Keratinocyte (primary cell): ENCODE measurements at regions not wholly inside any gene's neighbourhood (a gene's known extent, or its start where the extent isn't known, plus 50 kb on each side); places are given as distances from the start of the nearest gene placed in this dataset.
"Not testable (repeated sequence)": the region's sequence is repeated elsewhere in the genome, so short reads cannot be mapped to it uniquely, and the experiment has no call there.

Source experiments
- DNase-seq: peaks from one replicate; pipeline ENCODE4 v3.0.0-alpha.2; 2011; ENCODE audit warnings: low read depth, missing footprints, low spot score
- FAIRE-seq: peaks from 2 replicates; lab custom pipeline; 2011; peaks lifted over from hg19 to GRCh38; lab: Jason Lieb, UNC
- H2AFZ ChIP-seq: 2 replicates; pipeline ENCODE4 v1.6.0; 2012; ENCODE audit warnings: low read length, control low read depth, inconsistent platforms; ENCODE audit not compliant: control insufficient read depth
- H3K27ac ChIP-seq: 2 replicates; pipeline ENCODE4 v1.5.1; 2011; ENCODE audit warnings: low read length; ENCODE audit not compliant: control insufficient read depth, insufficient read depth
- H3K27me3 ChIP-seq: 3 replicates; pipeline ENCODE4 v1.6.0; 2011; ENCODE audit warnings: low read length; ENCODE audit not compliant: control insufficient read depth, insufficient read depth; ENCODE audit errors: extremely low read depth
- H3K36me3 ChIP-seq, 2 experiments: 2 replicates in 1 of 2; 3 replicates in 1 of 2; pipeline ENCODE4 v1.5.1; 2011; ENCODE audit warnings: low read length in 2 of 2, mild to moderate bottlenecking in 1 of 2; ENCODE audit not compliant: control insufficient read depth in 2 of 2, insufficient read depth in 2 of 2; ENCODE audit errors: extremely low read depth in 1 of 2
- H3K4me1 ChIP-seq: 3 replicates; pipeline ENCODE4 v1.5.1; 2011; ENCODE audit warnings: low read length; ENCODE audit not compliant: control insufficient read depth, insufficient read depth; ENCODE audit errors: extremely low read depth
- H3K4me2 ChIP-seq: 3 replicates; pipeline ENCODE4 v1.6.0; 2011; ENCODE audit warnings: low read depth, low read length; ENCODE audit not compliant: control insufficient read depth, insufficient read depth; ENCODE audit errors: extremely low read depth
- H3K4me3 ChIP-seq, 3 experiments: fragments of 200-600 bp in 1 of 3; sonication (generic) in 1 of 3; 2 replicates in 2 of 3; 3 replicates in 1 of 3; pipeline ENCODE4 v1.5.1; 2011 to 2016; ENCODE audit warnings: low read length in 3 of 3, mild to moderate bottlenecking in 3 of 3, control low read depth in 2 of 3, inconsistent platforms in 1 of 3, low read depth in 1 of 3, mixed read lengths in 1 of 3, mixed run types in 1 of 3, moderate library complexity in 1 of 3; ENCODE audit not compliant: control insufficient read depth in 2 of 3, insufficient read depth in 2 of 3; ENCODE audit errors: extremely low read depth in 1 of 3
- H3K79me2 ChIP-seq: 2 replicates; pipeline ENCODE4 v1.6.0; 2012; ENCODE audit warnings: low read length; ENCODE audit not compliant: control insufficient read depth, insufficient read depth
- H3K9ac ChIP-seq: 3 replicates; pipeline ENCODE4 v1.6.0; 2011; ENCODE audit warnings: low read length; ENCODE audit not compliant: control insufficient read depth, insufficient read depth; ENCODE audit errors: extremely low read depth
- H3K9me1 ChIP-seq: 3 replicates; pipeline ENCODE4 v1.6.0; 2011; ENCODE audit warnings: low read length; ENCODE audit not compliant: control insufficient read depth, insufficient read depth; ENCODE audit errors: extremely low read depth
- H3K9me3 ChIP-seq: 2 replicates; pipeline ENCODE4 v1.5.1; 2012; ENCODE audit warnings: low read depth, low read length; ENCODE audit not compliant: control insufficient read depth
- H4K20me1 ChIP-seq: 3 replicates; pipeline ENCODE4 v1.6.0; 2011; ENCODE audit warnings: low read length; ENCODE audit not compliant: control insufficient read depth, insufficient read depth; ENCODE audit errors: extremely low read depth
- dilution Hi-C: fragments of 300-500 bp; cut with MboI; formaldehyde crosslinking; loops from one replicate; pipeline ENCODE4 v1.7.0; 2020; ENCODE audit warnings: low sequenced_read_pairs; ENCODE audit not compliant: extremely low pct_ligation_motif_present

DNA sequence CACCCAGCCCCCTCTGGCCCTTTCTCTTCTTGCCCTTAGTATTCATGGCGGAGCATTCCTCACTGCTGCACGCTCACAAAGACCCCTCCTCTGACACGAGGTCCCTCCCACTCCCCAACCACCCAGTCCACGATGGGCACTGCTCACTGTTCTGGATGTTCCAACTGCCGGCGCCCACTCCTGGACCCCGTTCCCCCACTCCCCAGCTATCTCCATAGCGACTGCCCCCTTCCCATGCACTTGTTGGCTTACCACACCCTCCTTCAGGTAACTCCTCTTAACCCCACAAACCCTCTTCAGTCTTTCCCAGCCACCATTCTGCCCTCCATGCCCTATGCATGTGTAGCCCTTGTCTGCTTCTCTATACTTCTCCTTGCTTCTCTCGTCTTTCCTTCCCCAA, 961.5 kb upstream of the DEFB115 start:
- H3K9me3 ChIP-seq, H3K36me3 ChIP-seq, dilution Hi-C loops, FAIRE-seq, H2AFZ ChIP-seq, H3K4me3 ChIP-seq, H3K79me2 ChIP-seq, H3K4me2 ChIP-seq, H3K4me1 ChIP-seq, DNase-seq, H3K27me3 ChIP-seq, H3K9ac ChIP-seq, H3K9me1 ChIP-seq, H3K27ac ChIP-seq, H4K20me1 ChIP-seq: not testable (repeated sequence)

- H3K4me3 ChIP-seq, H4K20me1 ChIP-seq, H3K9ac ChIP-seq, H3K27ac ChIP-seq, H3K4me2 ChIP-seq, FAIRE-seq, H3K4me1 ChIP-seq, H3K9me3 ChIP-seq, H3K27me3 ChIP-seq, H3K79me2 ChIP-seq, H3K36me3 ChIP-seq, H2AFZ ChIP-seq, dilution Hi-C loops, H3K9me1 ChIP-seq, DNase-seq: not testable (repeated sequence)
Measured at GRCh38 chr20:30297878-30298595, 959.4 kb upstream of the DEFB115 start.

DNA sequence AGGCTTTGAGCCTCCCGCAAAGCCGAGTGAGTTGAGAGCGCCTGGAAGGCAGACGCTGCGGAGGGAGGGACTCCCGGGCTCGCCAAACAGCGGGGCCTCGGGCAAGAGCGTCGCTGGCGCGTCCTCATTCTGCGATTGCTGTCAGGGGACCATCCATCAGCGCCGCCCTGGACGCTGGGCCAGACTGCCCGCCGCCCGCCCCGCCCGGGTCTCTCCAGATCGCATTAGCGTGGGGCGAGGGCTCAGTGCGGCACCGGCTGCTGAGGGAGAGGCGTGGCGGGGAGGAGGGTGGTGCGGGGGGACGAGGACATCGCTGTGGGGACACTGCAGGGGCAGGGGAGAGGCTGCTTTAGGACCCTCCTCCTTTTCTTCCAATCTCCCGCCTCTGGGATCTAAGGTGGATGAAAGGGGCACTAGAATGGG, 957.2 kb upstream of the DEFB115 start:
- H3K27ac ChIP-seq, dilution Hi-C loops, H4K20me1 ChIP-seq, H3K4me1 ChIP-seq, DNase-seq, H2AFZ ChIP-seq, H3K4me3 ChIP-seq, H3K9me3 ChIP-seq, H3K9ac ChIP-seq, H3K79me2 ChIP-seq, H3K9me1 ChIP-seq, FAIRE-seq, H3K4me2 ChIP-seq, H3K27me3 ChIP-seq, H3K36me3 ChIP-seq: not testable (repeated sequence)

- H2AFZ ChIP-seq, H3K27ac ChIP-seq, DNase-seq, H3K36me3 ChIP-seq, H3K9ac ChIP-seq, H3K4me3 ChIP-seq, H3K9me1 ChIP-seq, H4K20me1 ChIP-seq, H3K4me1 ChIP-seq, H3K4me2 ChIP-seq, FAIRE-seq, H3K27me3 ChIP-seq, dilution Hi-C loops, H3K79me2 ChIP-seq, H3K9me3 ChIP-seq: not testable (repeated sequence)
Measured at GRCh38 chr20:30302786-30303185, 954.7 kb upstream of the DEFB115 start.

DNA sequence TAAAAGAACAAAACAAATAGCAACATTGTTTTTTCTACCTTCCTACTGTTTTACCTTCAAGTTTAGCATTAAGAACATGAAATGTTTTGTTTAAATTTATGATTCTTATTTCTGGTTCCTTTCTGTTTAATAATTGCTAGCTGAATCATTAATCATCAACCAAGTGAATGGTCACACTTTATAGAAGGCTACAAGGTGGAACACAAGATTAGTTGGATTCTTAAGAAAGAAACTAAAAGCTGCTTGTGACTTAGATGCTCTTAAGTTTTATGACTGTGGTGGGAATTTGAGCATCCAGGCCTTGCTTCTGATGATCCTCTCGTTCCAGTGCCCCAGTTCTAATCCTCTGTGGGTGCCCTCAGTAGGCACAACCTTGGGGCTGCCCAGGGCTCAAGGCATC, 947.5 kb upstream of the DEFB115 start:
- H3K9ac ChIP-seq, dilution Hi-C loops, H3K27ac ChIP-seq, DNase-seq, H3K4me2 ChIP-seq, H3K4me3 ChIP-seq, H2AFZ ChIP-seq, H3K4me1 ChIP-seq, H3K9me1 ChIP-seq, H4K20me1 ChIP-seq, H3K79me2 ChIP-seq, H3K9me3 ChIP-seq, H3K36me3 ChIP-seq, FAIRE-seq, H3K27me3 ChIP-seq: not testable (repeated sequence)
